WTC11 (cell line): ENCODE measurements at regions not wholly inside any gene's neighbourhood (a gene's known extent, or its start where the extent isn't known, plus 50 kb on each side); places are given as distances from the start of the nearest gene placed in this dataset.

ENCODE experiments used
- ATAC-seq: fragments of 200-7000 bp; cut with Tn5 transposase; 2 replicates; pipeline ENCODE4 v1.10.0; 2021; ENCODE audit warnings: mild to moderate bottlenecking, moderate library complexity
- CTCF ChIA-PET: fragments of 300-600 bp; sonication (Branson Sonifier 250); formaldehyde crosslinking; loops from one replicate; lab custom pipeline; 2021; ENCODE audit warnings: antibody characterized with exemption; lab: Charles Lee
- POLR2A ChIA-PET: fragments of 350-600 bp; sonication (Branson Sonifier 250); formaldehyde crosslinking; loops from one replicate; lab custom pipeline; 2021; ENCODE audit warnings: antibody characterized with exemption; lab: Charles Lee
- DNase-seq: peaks from one replicate; pipeline ENCODE4 v3.0.0; 2021; ENCODE audit warnings: low spot score
- H3K27ac Mint-ChIP-seq: 2 replicates; pipeline ENCODE4 v1.8.0; 2021; ENCODE audit warnings: mixed read lengths
- H3K27me3 Mint-ChIP-seq: 2 replicates; pipeline ENCODE4 v1.8.0; 2021; ENCODE audit warnings: low read depth, mild to moderate bottlenecking, moderate library complexity, mixed read lengths
- H3K36me3 Mint-ChIP-seq: 2 replicates; pipeline ENCODE4 v1.8.0; 2021; ENCODE audit warnings: mixed read lengths
- H3K4me1 Mint-ChIP-seq: 2 replicates; pipeline ENCODE4 v1.8.0; 2022; ENCODE audit warnings: mixed read lengths
- H3K4me3 Mint-ChIP-seq: 2 replicates; pipeline ENCODE4 v1.8.0; 2021; ENCODE audit warnings: mild to moderate bottlenecking, moderate library complexity, mixed read lengths
- H3K9me3 Mint-ChIP-seq: 2 replicates; pipeline ENCODE4 v1.8.0; 2021; ENCODE audit warnings: mixed read lengths
- ATF1 ChIP-seq: sonication (generic); formaldehyde crosslinking; IDR thresholded peaks from 2 replicates; pipeline ENCODE4 v1.8.1; 2023; ENCODE audit warnings: mild to moderate bottlenecking, moderate library complexity, missing genetic modification reagents
- CREB1 ChIP-seq: sonication (generic); formaldehyde crosslinking; IDR thresholded peaks from 2 replicates; pipeline ENCODE4 v1.8.0; 2023; ENCODE audit warnings: mild to moderate bottlenecking, missing genetic modification reagents
- JUN ChIP-seq: sonication (generic); formaldehyde crosslinking; IDR thresholded peaks from 2 replicates; pipeline ENCODE4 v1.8.0; 2023; ENCODE audit warnings: mild to moderate bottlenecking, missing genetic modification reagents
- MYBL2 ChIP-seq: sonication (generic); formaldehyde crosslinking; IDR thresholded peaks from 2 replicates; pipeline ENCODE4 v1.8.1; 2023; ENCODE audit warnings: mild to moderate bottlenecking, moderate library complexity, missing genetic modification reagents
- NFATC4 ChIP-seq: fragments of 250-450 bp; sonication (Bioruptor Pico); IDR thresholded peaks from 2 replicates; pipeline ENCODE4 v1.9.0; 2021; ENCODE audit warnings: mild to moderate bottlenecking
- OVOL2 ChIP-seq: fragments of 250-450 bp; sonication (Bioruptor Pico); IDR thresholded peaks from 2 replicates; pipeline ENCODE4 v1.9.0; 2021; ENCODE audit warnings: mild to moderate bottlenecking, borderline replicate concordance
- RORB ChIP-seq: fragments of 250-450 bp; sonication (Bioruptor Pico); IDR thresholded peaks from 2 replicates; pipeline ENCODE4 v1.9.0; 2021; ENCODE audit warnings: mild to moderate bottlenecking
- TCF7 ChIP-seq: sonication (generic); formaldehyde crosslinking; IDR thresholded peaks from 2 replicates; pipeline ENCODE4 v1.8.0; 2022; ENCODE audit warnings: mild to moderate bottlenecking, low read depth, missing genetic modification reagents, moderate library complexity
- ZBTB21 ChIP-seq: sonication (generic); formaldehyde crosslinking; IDR thresholded peaks from 2 replicates; pipeline ENCODE4 v1.8.1; 2023; ENCODE audit warnings: mild to moderate bottlenecking, missing genetic modification reagents, borderline replicate concordance
- ZNF121 ChIP-seq: sonication (generic); formaldehyde crosslinking; IDR thresholded peaks from 2 replicates; pipeline ENCODE4 v1.8.0; 2023; ENCODE audit warnings: missing genetic modification reagents
- ZNF219 ChIP-seq: sonication (generic); formaldehyde crosslinking; IDR thresholded peaks from 2 replicates; pipeline ENCODE4 v1.8.0; 2023; ENCODE audit warnings: missing genetic modification reagents, mild to moderate bottlenecking, borderline replicate concordance
- ZNF396 ChIP-seq: fragments of 250-450 bp; sonication (Bioruptor Pico); IDR thresholded peaks from 2 replicates; pipeline ENCODE4 v1.8.0; 2021; ENCODE audit warnings: mild to moderate bottlenecking, moderate library complexity, borderline replicate concordance
- TF ChIP-seq, protein P1 (sequence below): sonication (generic); formaldehyde crosslinking; IDR thresholded peaks from 2 replicates; pipeline ENCODE4 v1.8.0; 2023; ENCODE audit warnings: missing genetic modification reagents, mild to moderate bottlenecking, borderline replicate concordance
- TF ChIP-seq, protein P2 (sequence below): sonication (generic); formaldehyde crosslinking; IDR thresholded peaks from 2 replicates; pipeline ENCODE4 v1.8.1; 2022; ENCODE audit warnings: low read depth, mild to moderate bottlenecking, moderate library complexity, missing genetic modification reagents, borderline replicate concordance
- TF ChIP-seq, protein P3 (sequence below): fragments of 200-600 bp; IDR thresholded peaks from 2 replicates; pipeline ENCODE4 v1.8.0; 2022; ENCODE audit warnings: antibody characterized with exemption
- TF ChIP-seq, protein P4 (sequence below): sonication (generic); formaldehyde crosslinking; IDR thresholded peaks from 2 replicates; pipeline ENCODE4 v1.8.1; 2022; ENCODE audit warnings: low read depth, missing genetic modification reagents, borderline replicate concordance
- TF ChIP-seq, protein P5 (sequence below): sonication (generic); formaldehyde crosslinking; IDR thresholded peaks from 2 replicates; pipeline ENCODE4 v1.8.1; 2023; ENCODE audit warnings: mild to moderate bottlenecking, missing genetic modification reagents, borderline replicate concordance

DNA sequence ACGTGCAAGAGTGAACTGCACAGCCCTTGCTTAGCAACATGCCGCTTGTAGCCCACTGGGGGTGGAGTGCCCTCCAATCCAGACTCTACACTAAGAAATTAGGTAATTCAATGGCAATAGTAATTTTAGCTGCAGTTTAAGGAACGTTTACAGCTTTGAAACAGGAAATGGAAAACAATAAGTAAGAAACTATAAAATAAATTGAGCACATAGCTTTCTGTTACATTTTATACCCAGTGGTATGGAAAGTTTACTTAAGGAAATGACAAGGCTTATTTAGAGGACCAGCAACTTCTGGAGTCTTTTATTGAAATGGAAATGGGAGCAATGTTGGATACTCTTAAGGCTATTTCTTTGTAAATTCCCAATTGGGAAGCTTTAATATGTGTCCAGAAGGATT lies 373.2 kb downstream of the KCNRG start:
- no peaks in the 10 kb centered on the region for H3K27me3 Mint-ChIP-seq
- POLR2A ChIA-PET, result no interaction called here
- H3K4me1 Mint-ChIP-seq, result peaks cover 75% of the 10 kb centered on the region
- CTCF ChIA-PET, result interaction anchor here (1.2 to 2.5 kb wide), 3 partner anchors 11 to 391 kb away, joined by 3 to 11 read pairs (median 3); partner anchors contain the start of gene TRIM13
- no peak overlapping the region for H3K27ac Mint-ChIP-seq
- H3K4me3 Mint-ChIP-seq, result no peak overlapping the region; the same call in 1 of the 2 replicates
- TF ChIP-seq CREB1 (no peak), ZNF121 (CRISPR knock-in tag) (no peak), RORB (CRISPR knock-in tag) (no peak), TCF7 (no peak), ZBTB21 (CRISPR knock-in tag) (no peak), ZNF219 (CRISPR knock-in tag) (no peak), ATF1 (CRISPR knock-in tag) (no peak), MYBL2 (no peak), OVOL2 (no peak), JUN (CRISPR knock-in tag) (no peak), NFATC4 (CRISPR knock-in tag) (no peak), ZNF396 (CRISPR knock-in tag) (no peak)
- TF ChIP-seq, protein P1, sequence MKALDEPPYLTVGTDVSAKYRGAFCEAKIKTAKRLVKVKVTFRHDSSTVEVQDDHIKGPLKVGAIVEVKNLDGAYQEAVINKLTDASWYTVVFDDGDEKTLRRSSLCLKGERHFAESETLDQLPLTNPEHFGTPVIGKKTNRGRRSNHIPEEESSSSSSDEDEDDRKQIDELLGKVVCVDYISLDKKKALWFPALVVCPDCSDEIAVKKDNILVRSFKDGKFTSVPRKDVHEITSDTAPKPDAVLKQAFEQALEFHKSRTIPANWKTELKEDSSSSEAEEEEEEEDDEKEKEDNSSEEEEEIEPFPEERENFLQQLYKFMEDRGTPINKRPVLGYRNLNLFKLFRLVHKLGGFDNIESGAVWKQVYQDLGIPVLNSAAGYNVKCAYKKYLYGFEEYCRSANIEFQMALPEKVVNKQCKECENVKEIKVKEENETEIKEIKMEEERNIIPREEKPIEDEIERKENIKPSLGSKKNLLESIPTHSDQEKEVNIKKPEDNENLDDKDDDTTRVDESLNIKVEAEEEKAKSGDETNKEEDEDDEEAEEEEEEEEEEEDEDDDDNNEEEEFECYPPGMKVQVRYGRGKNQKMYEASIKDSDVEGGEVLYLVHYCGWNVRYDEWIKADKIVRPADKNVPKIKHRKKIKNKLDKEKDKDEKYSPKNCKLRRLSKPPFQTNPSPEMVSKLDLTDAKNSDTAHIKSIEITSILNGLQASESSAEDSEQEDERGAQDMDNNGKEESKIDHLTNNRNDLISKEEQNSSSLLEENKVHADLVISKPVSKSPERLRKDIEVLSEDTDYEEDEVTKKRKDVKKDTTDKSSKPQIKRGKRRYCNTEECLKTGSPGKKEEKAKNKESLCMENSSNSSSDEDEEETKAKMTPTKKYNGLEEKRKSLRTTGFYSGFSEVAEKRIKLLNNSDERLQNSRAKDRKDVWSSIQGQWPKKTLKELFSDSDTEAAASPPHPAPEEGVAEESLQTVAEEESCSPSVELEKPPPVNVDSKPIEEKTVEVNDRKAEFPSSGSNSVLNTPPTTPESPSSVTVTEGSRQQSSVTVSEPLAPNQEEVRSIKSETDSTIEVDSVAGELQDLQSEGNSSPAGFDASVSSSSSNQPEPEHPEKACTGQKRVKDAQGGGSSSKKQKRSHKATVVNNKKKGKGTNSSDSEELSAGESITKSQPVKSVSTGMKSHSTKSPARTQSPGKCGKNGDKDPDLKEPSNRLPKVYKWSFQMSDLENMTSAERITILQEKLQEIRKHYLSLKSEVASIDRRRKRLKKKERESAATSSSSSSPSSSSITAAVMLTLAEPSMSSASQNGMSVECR (CRISPR knock-in tag), result no peak
- TF ChIP-seq, protein P2, sequence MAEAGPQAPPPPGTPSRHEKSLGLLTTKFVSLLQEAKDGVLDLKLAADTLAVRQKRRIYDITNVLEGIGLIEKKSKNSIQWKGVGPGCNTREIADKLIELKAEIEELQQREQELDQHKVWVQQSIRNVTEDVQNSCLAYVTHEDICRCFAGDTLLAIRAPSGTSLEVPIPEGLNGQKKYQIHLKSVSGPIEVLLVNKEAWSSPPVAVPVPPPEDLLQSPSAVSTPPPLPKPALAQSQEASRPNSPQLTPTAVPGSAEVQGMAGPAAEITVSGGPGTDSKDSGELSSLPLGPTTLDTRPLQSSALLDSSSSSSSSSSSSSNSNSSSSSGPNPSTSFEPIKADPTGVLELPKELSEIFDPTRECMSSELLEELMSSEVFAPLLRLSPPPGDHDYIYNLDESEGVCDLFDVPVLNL (CRISPR knock-in tag), result no peak
- TF ChIP-seq, protein P3, sequence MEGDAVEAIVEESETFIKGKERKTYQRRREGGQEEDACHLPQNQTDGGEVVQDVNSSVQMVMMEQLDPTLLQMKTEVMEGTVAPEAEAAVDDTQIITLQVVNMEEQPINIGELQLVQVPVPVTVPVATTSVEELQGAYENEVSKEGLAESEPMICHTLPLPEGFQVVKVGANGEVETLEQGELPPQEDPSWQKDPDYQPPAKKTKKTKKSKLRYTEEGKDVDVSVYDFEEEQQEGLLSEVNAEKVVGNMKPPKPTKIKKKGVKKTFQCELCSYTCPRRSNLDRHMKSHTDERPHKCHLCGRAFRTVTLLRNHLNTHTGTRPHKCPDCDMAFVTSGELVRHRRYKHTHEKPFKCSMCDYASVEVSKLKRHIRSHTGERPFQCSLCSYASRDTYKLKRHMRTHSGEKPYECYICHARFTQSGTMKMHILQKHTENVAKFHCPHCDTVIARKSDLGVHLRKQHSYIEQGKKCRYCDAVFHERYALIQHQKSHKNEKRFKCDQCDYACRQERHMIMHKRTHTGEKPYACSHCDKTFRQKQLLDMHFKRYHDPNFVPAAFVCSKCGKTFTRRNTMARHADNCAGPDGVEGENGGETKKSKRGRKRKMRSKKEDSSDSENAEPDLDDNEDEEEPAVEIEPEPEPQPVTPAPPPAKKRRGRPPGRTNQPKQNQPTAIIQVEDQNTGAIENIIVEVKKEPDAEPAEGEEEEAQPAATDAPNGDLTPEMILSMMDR, result no peak
- TF ChIP-seq, protein P4, sequence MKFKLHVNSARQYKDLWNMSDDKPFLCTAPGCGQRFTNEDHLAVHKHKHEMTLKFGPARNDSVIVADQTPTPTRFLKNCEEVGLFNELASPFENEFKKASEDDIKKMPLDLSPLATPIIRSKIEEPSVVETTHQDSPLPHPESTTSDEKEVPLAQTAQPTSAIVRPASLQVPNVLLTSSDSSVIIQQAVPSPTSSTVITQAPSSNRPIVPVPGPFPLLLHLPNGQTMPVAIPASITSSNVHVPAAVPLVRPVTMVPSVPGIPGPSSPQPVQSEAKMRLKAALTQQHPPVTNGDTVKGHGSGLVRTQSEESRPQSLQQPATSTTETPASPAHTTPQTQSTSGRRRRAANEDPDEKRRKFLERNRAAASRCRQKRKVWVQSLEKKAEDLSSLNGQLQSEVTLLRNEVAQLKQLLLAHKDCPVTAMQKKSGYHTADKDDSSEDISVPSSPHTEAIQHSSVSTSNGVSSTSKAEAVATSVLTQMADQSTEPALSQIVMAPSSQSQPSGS, result no peak
- TF ChIP-seq, protein P5, sequence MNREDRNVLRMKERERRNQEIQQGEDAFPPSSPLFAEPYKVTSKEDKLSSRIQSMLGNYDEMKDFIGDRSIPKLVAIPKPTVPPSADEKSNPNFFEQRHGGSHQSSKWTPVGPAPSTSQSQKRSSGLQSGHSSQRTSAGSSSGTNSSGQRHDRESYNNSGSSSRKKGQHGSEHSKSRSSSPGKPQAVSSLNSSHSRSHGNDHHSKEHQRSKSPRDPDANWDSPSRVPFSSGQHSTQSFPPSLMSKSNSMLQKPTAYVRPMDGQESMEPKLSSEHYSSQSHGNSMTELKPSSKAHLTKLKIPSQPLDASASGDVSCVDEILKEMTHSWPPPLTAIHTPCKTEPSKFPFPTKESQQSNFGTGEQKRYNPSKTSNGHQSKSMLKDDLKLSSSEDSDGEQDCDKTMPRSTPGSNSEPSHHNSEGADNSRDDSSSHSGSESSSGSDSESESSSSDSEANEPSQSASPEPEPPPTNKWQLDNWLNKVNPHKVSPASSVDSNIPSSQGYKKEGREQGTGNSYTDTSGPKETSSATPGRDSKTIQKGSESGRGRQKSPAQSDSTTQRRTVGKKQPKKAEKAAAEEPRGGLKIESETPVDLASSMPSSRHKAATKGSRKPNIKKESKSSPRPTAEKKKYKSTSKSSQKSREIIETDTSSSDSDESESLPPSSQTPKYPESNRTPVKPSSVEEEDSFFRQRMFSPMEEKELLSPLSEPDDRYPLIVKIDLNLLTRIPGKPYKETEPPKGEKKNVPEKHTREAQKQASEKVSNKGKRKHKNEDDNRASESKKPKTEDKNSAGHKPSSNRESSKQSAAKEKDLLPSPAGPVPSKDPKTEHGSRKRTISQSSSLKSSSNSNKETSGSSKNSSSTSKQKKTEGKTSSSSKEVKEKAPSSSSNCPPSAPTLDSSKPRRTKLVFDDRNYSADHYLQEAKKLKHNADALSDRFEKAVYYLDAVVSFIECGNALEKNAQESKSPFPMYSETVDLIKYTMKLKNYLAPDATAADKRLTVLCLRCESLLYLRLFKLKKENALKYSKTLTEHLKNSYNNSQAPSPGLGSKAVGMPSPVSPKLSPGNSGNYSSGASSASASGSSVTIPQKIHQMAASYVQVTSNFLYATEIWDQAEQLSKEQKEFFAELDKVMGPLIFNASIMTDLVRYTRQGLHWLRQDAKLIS (CRISPR knock-in tag), result no peak
- no peak for ATAC-seq
- no peak for DNase-seq
- no peaks in the 10 kb centered on the region for H3K9me3 Mint-ChIP-seq
- no peaks in the 10 kb centered on the region for H3K36me3 Mint-ChIP-seq
